ENCODE measurements at regions not wholly inside any gene's neighbourhood (a gene's known extent, or its start where the extent isn't known, plus 50 kb on each side); places are given as distances from the start of the nearest gene placed in this dataset.

DNA sequence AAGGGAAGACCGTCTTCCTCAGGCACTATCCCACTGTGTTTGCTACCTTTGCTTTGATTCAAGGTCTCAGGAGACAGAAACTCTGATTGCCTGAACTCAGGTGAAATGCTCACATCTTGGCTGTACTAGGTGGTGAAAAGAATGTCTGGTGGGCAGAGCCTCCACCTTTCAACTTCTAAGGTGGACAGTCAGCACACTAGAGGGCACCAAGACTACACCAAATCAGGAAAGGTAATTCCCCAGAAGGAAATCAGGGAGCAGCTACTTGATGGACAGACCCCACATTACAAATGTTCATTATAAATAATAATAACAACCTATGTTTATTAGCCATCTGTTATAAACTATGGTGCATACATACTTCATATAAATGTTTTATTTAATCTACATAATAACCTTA lies 220.9 kb downstream of the ATG4C start:
- H3K27ac ChIP-seq = no peak overlapping the region
- no peak overlapping the region for H3K4me3 ChIP-seq
- no peak overlapping the region for H2AFZ ChIP-seq
- no peaks in the 10 kb centered on the region for H3K4me1 ChIP-seq (ENCODE audit: insufficient read depth)
- no peaks in the 10 kb centered on the region for H4K20me1 ChIP-seq (ENCODE audit: insufficient read depth, poor library complexity, severe bottlenecking)
- H3K79me2 ChIP-seq = no peaks in the 10 kb centered on the region
- H3K27me3 ChIP-seq = peaks cover 27% of the 10 kb centered on the region
- TF ChIP-seq, protein P1, sequence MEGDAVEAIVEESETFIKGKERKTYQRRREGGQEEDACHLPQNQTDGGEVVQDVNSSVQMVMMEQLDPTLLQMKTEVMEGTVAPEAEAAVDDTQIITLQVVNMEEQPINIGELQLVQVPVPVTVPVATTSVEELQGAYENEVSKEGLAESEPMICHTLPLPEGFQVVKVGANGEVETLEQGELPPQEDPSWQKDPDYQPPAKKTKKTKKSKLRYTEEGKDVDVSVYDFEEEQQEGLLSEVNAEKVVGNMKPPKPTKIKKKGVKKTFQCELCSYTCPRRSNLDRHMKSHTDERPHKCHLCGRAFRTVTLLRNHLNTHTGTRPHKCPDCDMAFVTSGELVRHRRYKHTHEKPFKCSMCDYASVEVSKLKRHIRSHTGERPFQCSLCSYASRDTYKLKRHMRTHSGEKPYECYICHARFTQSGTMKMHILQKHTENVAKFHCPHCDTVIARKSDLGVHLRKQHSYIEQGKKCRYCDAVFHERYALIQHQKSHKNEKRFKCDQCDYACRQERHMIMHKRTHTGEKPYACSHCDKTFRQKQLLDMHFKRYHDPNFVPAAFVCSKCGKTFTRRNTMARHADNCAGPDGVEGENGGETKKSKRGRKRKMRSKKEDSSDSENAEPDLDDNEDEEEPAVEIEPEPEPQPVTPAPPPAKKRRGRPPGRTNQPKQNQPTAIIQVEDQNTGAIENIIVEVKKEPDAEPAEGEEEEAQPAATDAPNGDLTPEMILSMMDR (IDR thresholded peaks at IDR 0.05; ENCODE audit: poor library complexity) = peak; percentile 45
- TF ChIP-seq EZH2phosphoT487 (IDR thresholded peaks at IDR 0.05; ENCODE audit: low read depth, severe bottlenecking, unreplicated experiment) = no peak
- H3K9me3 ChIP-seq (ENCODE audit: low read depth) = no peaks in the 10 kb centered on the region
- H3K36me3 ChIP-seq (replicated peaks; ENCODE audit: insufficient read depth, low read depth) = no peaks in the 10 kb centered on the region
- no peak for DNase-seq (ENCODE audit: low spot score)
- 84% methylated on average over 1 of the region's 1 CpG for WGBS (ENCODE audit: low lambda C conversion rate, missing lambda C conversion rate)
- no peak overlapping the region for H3K4me2 ChIP-seq
- no peaks in the 10 kb centered on the region for H3K9me2 ChIP-seq (replicated peaks; ENCODE audit: insufficient read depth)

GRCh38 chr1:63005812-63006211 lies 221.9 kb downstream of the ATG4C start:
- H3K4me3 ChIP-seq = no peak overlapping the region
- no peak overlapping the region for H2AFZ ChIP-seq
- H3K9me3 ChIP-seq (ENCODE audit: low read depth) = no peaks in the 10 kb centered on the region
- peaks cover 18% of the 10 kb centered on the region for H3K27me3 ChIP-seq
- H3K9me2 ChIP-seq (replicated peaks; ENCODE audit: insufficient read depth) = no peaks in the 10 kb centered on the region
- 96% methylated on average over 3 of the region's 3 CpGs for WGBS (ENCODE audit: low lambda C conversion rate, missing lambda C conversion rate)
- no peaks in the 10 kb centered on the region for H3K4me1 ChIP-seq (ENCODE audit: insufficient read depth)
- no peaks in the 10 kb centered on the region for H3K79me2 ChIP-seq
- H4K20me1 ChIP-seq (ENCODE audit: insufficient read depth, poor library complexity, severe bottlenecking) = no peaks in the 10 kb centered on the region
- no peaks in the 10 kb centered on the region for H3K36me3 ChIP-seq (replicated peaks; ENCODE audit: insufficient read depth, low read depth)
- H3K4me2 ChIP-seq = no peak overlapping the region
- DNase-seq (ENCODE audit: low spot score) = no peak
- no peak overlapping the region for H3K27ac ChIP-seq
- no peak for TF ChIP-seq EZH2 (IDR thresholded peaks at IDR 0.05; ENCODE audit: borderline replicate concordance)
- no peak for TF ChIP-seq EZH2phosphoT487 (IDR thresholded peaks at IDR 0.05; ENCODE audit: low read depth, severe bottlenecking, unreplicated experiment)
- TF ChIP-seq, protein P1 (IDR thresholded peaks at IDR 0.05; ENCODE audit: poor library complexity) = no peak

DNA sequence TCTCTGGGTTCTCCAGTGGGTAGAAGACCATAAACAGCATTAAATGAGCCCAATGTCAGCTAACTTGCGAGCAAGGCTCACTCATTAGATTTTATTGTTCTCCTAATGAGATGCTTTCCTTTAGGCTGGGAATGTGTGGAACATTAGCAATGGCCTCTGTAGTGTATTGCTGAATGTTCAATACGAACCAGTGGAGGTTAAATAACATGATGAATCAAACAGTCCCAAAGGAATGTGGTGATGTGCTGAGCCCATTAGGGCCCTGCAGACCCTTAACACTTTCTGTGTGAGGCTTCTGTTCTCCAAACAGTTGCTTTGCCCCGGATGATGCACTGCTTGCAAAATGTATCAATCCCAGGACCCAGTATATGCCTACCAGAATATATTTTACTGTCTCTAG lies 225.5 kb downstream of the ATG4C start:
- 73% methylated on average over 3 of the region's 3 CpGs for WGBS (ENCODE audit: low lambda C conversion rate, missing lambda C conversion rate)
- no peak overlapping the region for H3K4me2 ChIP-seq
- H3K4me1 ChIP-seq (ENCODE audit: insufficient read depth) = no peaks in the 10 kb centered on the region
- H2AFZ ChIP-seq = no peak overlapping the region
- no peak overlapping the region for H3K27ac ChIP-seq
- DNase-seq (ENCODE audit: low spot score) = no peak
- H3K27me3 ChIP-seq = no peaks in the 10 kb centered on the region
- no peaks in the 10 kb centered on the region for H3K9me2 ChIP-seq (replicated peaks; ENCODE audit: insufficient read depth)
- H4K20me1 ChIP-seq (ENCODE audit: insufficient read depth, poor library complexity, severe bottlenecking) = no peaks in the 10 kb centered on the region
- H3K79me2 ChIP-seq = no peaks in the 10 kb centered on the region
- H3K36me3 ChIP-seq (replicated peaks; ENCODE audit: insufficient read depth, low read depth) = no peaks in the 10 kb centered on the region
- no peaks in the 10 kb centered on the region for H3K9me3 ChIP-seq (ENCODE audit: low read depth)
- no peak overlapping the region for H3K4me3 ChIP-seq
- TF ChIP-seq, protein P1 (IDR thresholded peaks at IDR 0.05; ENCODE audit: poor library complexity) = no peak
- no peak for TF ChIP-seq EZH2 (IDR thresholded peaks at IDR 0.05; ENCODE audit: borderline replicate concordance)
- TF ChIP-seq EZH2phosphoT487 (IDR thresholded peaks at IDR 0.05; ENCODE audit: low read depth, severe bottlenecking, unreplicated experiment) = no peak
